Activated B cell treated with CpG ODN at 0.5 μM for 24 hours (primary cell): ENCODE measurements at regions not wholly inside any gene's neighbourhood (a gene's known extent, or its start where the extent isn't known, plus 50 kb on each side); places are given as distances from the start of the nearest gene placed in this dataset.

ENCODE experiments used
- ATAC-seq: fragments of 200-7000 bp; cut with Tn5 transposase; one replicate; pipeline ENCODE4 v1.10.0; 2021; ENCODE audit warnings: low read depth, mild to moderate bottlenecking, moderate library complexity
- CTCF ChIA-PET: fragments of 350-600 bp; sonication (Branson Sonifier 250); formaldehyde crosslinking; loops from one replicate; lab custom pipeline; 2021; ENCODE audit warnings: antibody characterized with exemption; lab: Charles Lee
- POLR2A ChIA-PET: fragments of 350-600 bp; sonication (Branson Sonifier 250); formaldehyde crosslinking; loops from one replicate; lab custom pipeline; 2021; ENCODE audit warnings: antibody characterized with exemption; lab: Charles Lee
- DNase-seq: peaks from one replicate; pipeline ENCODE4 v3.0.0; 2022
- H3K27ac Mint-ChIP-seq: one replicate; pipeline ENCODE4 v1.8.0; 2020; ENCODE audit warnings: mixed read lengths
- H3K27me3 Mint-ChIP-seq: one replicate; pipeline ENCODE4 v1.8.0; 2021; ENCODE audit warnings: mixed read lengths
- H3K36me3 Mint-ChIP-seq: one replicate; pipeline ENCODE4 v1.8.0; 2021; ENCODE audit warnings: low read depth, mixed read lengths
- H3K4me1 Mint-ChIP-seq: one replicate; pipeline ENCODE4 v1.8.0; 2021; ENCODE audit warnings: mixed read lengths
- H3K4me3 Mint-ChIP-seq: one replicate; pipeline ENCODE4 v1.8.0; 2020; ENCODE audit warnings: mild to moderate bottlenecking, mixed read lengths
- H3K9me3 Mint-ChIP-seq: one replicate; pipeline ENCODE4 v1.8.0; 2020; ENCODE audit warnings: mixed read lengths
- intact Hi-C: fragments of 100-400 bp; cut with micrococcal nuclease; formaldehyde crosslinking; loops from one replicate; pipeline ENCODE4 v1.15.1; 2024
- TF ChIP-seq, protein P1 (sequence below): fragments of 200-600 bp; IDR thresholded peaks from one replicate; pipeline ENCODE4 v1.8.0; 2022; ENCODE audit warnings: antibody characterized with exemption, mild to moderate bottlenecking

DNA sequence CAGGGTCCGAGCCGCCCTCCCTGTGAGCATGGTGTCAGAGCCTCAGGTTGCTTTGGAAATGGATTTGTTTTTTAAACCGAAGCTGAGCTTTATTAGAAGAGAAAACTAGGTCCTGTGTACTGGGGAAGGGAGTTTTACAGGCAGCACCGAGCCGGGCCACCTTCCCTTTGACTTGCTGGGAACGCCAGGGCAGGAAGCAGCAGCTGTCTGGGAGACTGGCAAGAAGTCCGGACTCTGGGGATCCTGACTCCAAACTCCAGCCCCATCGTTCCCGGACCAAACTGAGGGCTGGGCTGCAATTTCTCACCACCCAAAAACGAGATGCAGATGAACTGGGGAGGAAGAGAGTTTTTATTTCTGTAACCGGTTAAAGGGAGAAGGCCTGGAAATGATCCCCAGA, 214.9 kb upstream of the KCNG1 start:
- intact Hi-C loops: no loop called here
- Mint-ChIP-seq H3K36me3 (peaks cover 3% of the 10 kb centered on the region), H3K27me3 (peaks cover 22% of the 10 kb centered on the region), H3K9me3 (peaks cover 6% of the 10 kb centered on the region), H3K4me3 (no peak overlapping the region), H3K27ac (no peak overlapping the region), H3K4me1 (no peaks in the 10 kb centered on the region)
- CTCF ChIA-PET: no interaction called here
- DNase-seq: no peak
- no peak for ATAC-seq
- POLR2A ChIA-PET: no interaction called here
- TF ChIP-seq, protein P1, sequence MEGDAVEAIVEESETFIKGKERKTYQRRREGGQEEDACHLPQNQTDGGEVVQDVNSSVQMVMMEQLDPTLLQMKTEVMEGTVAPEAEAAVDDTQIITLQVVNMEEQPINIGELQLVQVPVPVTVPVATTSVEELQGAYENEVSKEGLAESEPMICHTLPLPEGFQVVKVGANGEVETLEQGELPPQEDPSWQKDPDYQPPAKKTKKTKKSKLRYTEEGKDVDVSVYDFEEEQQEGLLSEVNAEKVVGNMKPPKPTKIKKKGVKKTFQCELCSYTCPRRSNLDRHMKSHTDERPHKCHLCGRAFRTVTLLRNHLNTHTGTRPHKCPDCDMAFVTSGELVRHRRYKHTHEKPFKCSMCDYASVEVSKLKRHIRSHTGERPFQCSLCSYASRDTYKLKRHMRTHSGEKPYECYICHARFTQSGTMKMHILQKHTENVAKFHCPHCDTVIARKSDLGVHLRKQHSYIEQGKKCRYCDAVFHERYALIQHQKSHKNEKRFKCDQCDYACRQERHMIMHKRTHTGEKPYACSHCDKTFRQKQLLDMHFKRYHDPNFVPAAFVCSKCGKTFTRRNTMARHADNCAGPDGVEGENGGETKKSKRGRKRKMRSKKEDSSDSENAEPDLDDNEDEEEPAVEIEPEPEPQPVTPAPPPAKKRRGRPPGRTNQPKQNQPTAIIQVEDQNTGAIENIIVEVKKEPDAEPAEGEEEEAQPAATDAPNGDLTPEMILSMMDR: no peak

DNA sequence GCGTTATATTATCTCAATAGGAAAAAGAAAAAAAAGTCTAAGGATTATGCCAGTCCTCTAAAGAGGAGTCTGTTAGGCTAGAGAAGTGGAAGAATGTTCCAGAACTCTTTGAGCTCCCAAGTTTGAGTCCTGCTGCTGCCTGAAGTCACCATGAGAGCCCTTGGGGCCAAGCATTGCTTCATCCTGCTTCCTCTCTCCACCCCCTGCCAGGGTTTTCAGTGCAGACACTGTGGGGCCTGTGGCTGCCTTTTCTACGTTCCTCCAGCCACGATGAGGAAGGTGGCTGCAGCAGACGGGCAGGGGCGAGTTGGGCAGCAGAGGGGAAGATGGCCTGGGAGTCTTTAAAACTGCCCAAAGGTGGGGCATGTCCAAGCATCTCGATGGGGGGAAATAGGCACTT, 214.4 kb upstream of the KCNG1 start:
- H3K9me3 Mint-ChIP-seq: peaks cover 3% of the 10 kb centered on the region
- H3K4me1 Mint-ChIP-seq: no peaks in the 10 kb centered on the region
- H3K27ac Mint-ChIP-seq: no peak overlapping the region
- POLR2A ChIA-PET: no interaction called here
- peaks cover 21% of the 10 kb centered on the region for H3K27me3 Mint-ChIP-seq
- no peak for ATAC-seq
- no peak for DNase-seq
- CTCF ChIA-PET: no interaction called here
- peaks cover 3% of the 10 kb centered on the region for H3K36me3 Mint-ChIP-seq
- intact Hi-C loops: no loop called here
- H3K4me3 Mint-ChIP-seq: no peak overlapping the region
- TF ChIP-seq, protein P1: no peak

DNA sequence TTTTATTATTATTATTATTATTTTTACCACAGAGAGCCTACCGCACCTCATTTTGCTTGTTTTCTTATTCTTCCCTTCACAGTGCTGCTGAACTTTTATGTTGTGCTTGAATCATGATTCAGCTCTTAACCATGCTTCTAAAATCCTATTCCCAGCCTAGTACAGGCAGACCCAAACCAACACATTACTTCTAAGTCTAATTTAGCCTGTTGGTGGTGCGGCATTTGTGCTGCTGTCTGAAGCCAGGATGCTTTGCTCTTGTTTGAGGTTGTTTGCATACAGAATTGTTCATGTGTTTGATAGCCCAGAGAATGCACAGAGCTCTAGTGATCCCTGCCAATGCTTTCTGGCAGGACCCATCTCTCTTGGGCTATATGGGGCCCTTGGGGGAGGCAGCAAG, 213.5 kb upstream of the KCNG1 start:
- ATAC-seq (no peak), DNase-seq (no peak)
- no peaks in the 10 kb centered on the region for H3K9me3 Mint-ChIP-seq
- TF ChIP-seq, protein P1: no peak
- ChIA-PET CTCF (no interaction called here), POLR2A (no interaction called here)
- H3K27ac Mint-ChIP-seq: no peak overlapping the region
- intact Hi-C loops: no loop called here
- H3K27me3 Mint-ChIP-seq: peaks cover 17% of the 10 kb centered on the region
- H3K36me3 Mint-ChIP-seq: no peaks in the 10 kb centered on the region
- H3K4me1 Mint-ChIP-seq: no peaks in the 10 kb centered on the region
- no peak overlapping the region for H3K4me3 Mint-ChIP-seq

DNA sequence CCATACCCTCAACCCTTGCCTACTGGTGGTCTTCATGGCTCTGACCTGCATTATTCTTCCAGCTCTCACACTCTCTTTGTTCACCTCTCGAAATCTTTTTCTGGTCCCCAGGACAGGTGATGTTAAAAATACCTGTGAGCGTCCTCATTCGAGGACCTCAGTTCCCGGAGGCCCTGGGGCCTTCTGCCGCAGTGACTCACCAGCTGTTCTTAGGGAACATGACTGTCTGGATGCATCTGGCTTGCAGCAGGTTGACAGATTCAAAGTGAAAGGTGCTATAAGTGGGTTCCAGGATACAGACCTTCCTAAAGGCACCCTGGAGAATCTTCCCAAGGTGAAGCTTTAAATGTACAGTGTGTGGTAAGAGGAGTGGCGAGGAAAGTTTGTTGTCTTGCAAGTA, 210.4 kb upstream of the KCNG1 start:
- Mint-ChIP-seq H3K36me3 (no peaks in the 10 kb centered on the region), H3K4me3 (no peak overlapping the region), H3K27ac (no peak overlapping the region), H3K4me1 (no peaks in the 10 kb centered on the region), H3K27me3 (peaks cover 22% of the 10 kb centered on the region), H3K9me3 (no peaks in the 10 kb centered on the region)
- TF ChIP-seq, protein P1: no peak
- ChIA-PET CTCF (no interaction called here), POLR2A (no interaction called here)
- DNase-seq: no peak
- ATAC-seq: no peak
- intact Hi-C loops: no loop called here

DNA sequence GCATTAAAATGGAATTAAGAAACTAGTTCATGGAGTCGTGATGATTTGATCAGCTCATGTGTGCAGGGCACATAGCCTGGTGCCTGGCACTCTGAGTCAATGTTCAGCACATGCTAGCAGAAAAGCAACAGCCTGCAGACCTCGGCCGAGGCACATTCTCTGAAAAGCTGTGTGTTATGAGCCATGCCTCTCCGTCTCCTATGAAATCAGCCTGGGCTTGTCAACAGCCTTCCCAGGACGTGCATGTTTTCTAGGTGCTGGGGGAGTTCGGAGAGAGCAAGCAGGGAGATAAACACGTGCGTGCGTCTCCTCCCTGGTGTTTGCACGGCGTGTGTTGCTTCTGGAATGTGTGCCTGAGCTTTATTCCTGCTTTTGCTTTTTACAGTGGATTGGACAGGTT, 207.8 kb upstream of the KCNG1 start:
- POLR2A ChIA-PET: no interaction called here
- TF ChIP-seq, protein P1: no peak
- Mint-ChIP-seq H3K4me3 (no peak overlapping the region), H3K9me3 (no peaks in the 10 kb centered on the region), H3K27ac (no peak overlapping the region), H3K27me3 (peaks cover 15% of the 10 kb centered on the region), H3K36me3 (no peaks in the 10 kb centered on the region), H3K4me1 (no peaks in the 10 kb centered on the region)
- intact Hi-C loops: no loop called here
- DNase-seq: no peak
- CTCF ChIA-PET: no interaction called here
- ATAC-seq: no peak
